Gastroesophageal sphincter (tissue), 3 donors: ENCODE measurements at regions not wholly inside any gene's neighbourhood (a gene's known extent, or its start where the extent isn't known, plus 50 kb on each side); places are given as distances from the start of the nearest gene placed in this dataset.

Source experiments
- CTCF ChIP-seq, 4 experiments: fragments of 200-600 bp in 2 of 4; fragments of 450-650 bp in 2 of 4; sonication (generic) in 1 of 4; IDR thresholded peaks; one replicate each; pipeline ENCODE4 v1.5.1; 2017 to 2019; ENCODE audit warnings: antibody characterized with exemption in 4 of 4, mild to moderate bottlenecking in 2 of 4, moderate library complexity in 2 of 4
- EP300 ChIP-seq: sonication (generic); formaldehyde crosslinking; IDR thresholded peaks from one replicate; pipeline ENCODE4 v1.6.1; 2017; ENCODE audit warnings: antibody characterized with exemption, mild to moderate bottlenecking
- POLR2A ChIP-seq, 2 donors: fragments of 450-650 bp; IDR thresholded peaks; one replicate each; pipeline ENCODE4 v1.6.1; 2017; ENCODE audit warnings: antibody characterized with exemption in 2 of 2, mild to moderate bottlenecking in 2 of 2, moderate library complexity in 1 of 2

GRCh38 chr12:17148706-17149105 is 542.7 kb upstream of the LMO3 start:
- TF ChIP-seq CTCF (IDR thresholded peaks at IDR 0.05) (no peak), EP300 (no peak), POLR2A (IDR thresholded peaks at IDR 0.05) (no peak)
